Thyroid gland (tissue), 4 donors: ENCODE measurements at regions not wholly inside any gene's neighbourhood (a gene's known extent, or its start where the extent isn't known, plus 50 kb on each side); places are given as distances from the start of the nearest gene placed in this dataset.
A peak's percentile ranks its signal among the peaks of the same experiment; 100 is the strongest.
"Not testable (repeated sequence)": the region's sequence is repeated elsewhere in the genome, so short reads cannot be mapped to it uniquely, and the experiment has no call there.

Experiments
- DNase-seq, 2 donors: peaks; one replicate each; pipeline ENCODE4 v3.0.0-alpha.2; 2019
- H3K27ac ChIP-seq, 3 donors: fragments of 200-600 bp; sonication (generic); 1 replicate in 2 of 3; 2 replicates in 1 of 3; pipeline ENCODE4 v1.5.1; 2016 to 2019; ENCODE audit warnings: mild to moderate bottlenecking in 1 of 3, moderate library complexity in 1 of 3
- H3K27me3 ChIP-seq: fragments of 200-600 bp; sonication (generic); one replicate; pipeline ENCODE4 v1.5.1; 2019
- H3K36me3 ChIP-seq, 2 donors: fragments of 200-600 bp; sonication (generic); one replicate each; pipeline ENCODE4 v1.5.1; 2016 to 2019
- H3K4me1 ChIP-seq, 2 donors: fragments of 200-600 bp; sonication (generic); one replicate each; pipeline ENCODE4 v1.5.1; 2017 to 2019
- H3K4me3 ChIP-seq, 3 donors: fragments of 200-600 bp; sonication (generic); replicated peaks in 1 of 3; 1 replicate in 2 of 3; 2 replicates in 1 of 3; pipeline ENCODE4 v1.5.1; 2016; ENCODE audit warnings: mild to moderate bottlenecking in 1 of 3
- H3K9me3 ChIP-seq: fragments of 200-600 bp; sonication (generic); one replicate; pipeline ENCODE4 v1.5.1; 2017
- CTCF ChIP-seq, 6 experiments: fragments of 200-600 bp in 3 of 6; fragments of 450-650 bp in 3 of 6; sonication (generic) in 3 of 6; IDR thresholded peaks; one replicate each; pipeline ENCODE4 v1.5.1; 2016 to 2019; ENCODE audit warnings: antibody characterized with exemption in 6 of 6, mild to moderate bottlenecking in 2 of 6, inconsistent platforms in 1 of 6, moderate library complexity in 1 of 6
- POLR2A ChIP-seq, 2 donors: fragments of 450-650 bp; IDR thresholded peaks; one replicate each; pipeline ENCODE4 v1.6.1; 2017; ENCODE audit warnings: antibody characterized with exemption in 2 of 2, mild to moderate bottlenecking in 2 of 2, moderate library complexity in 1 of 2
- WGBS, 2 donors: methylation state at CpG; one replicate each; pipeline ENCODE4 v1.1.5; 2017; 5-methylcytosine and 5-hydroxymethylcytosine counted together
- intact Hi-C: fragments of 100-400 bp; cut with DNase I; formaldehyde crosslinking; loops from one replicate; pipeline ENCODE4 v1.15.1; 2023

- DNase-seq, result no peak
- intact Hi-C loops, result no loop called here
- no peaks in the 10 kb centered on the region for H3K36me3 ChIP-seq
Observed at GRCh38 chr9:3647652-3648051, 121.9 kb upstream of the RFX3 start.

DNA sequence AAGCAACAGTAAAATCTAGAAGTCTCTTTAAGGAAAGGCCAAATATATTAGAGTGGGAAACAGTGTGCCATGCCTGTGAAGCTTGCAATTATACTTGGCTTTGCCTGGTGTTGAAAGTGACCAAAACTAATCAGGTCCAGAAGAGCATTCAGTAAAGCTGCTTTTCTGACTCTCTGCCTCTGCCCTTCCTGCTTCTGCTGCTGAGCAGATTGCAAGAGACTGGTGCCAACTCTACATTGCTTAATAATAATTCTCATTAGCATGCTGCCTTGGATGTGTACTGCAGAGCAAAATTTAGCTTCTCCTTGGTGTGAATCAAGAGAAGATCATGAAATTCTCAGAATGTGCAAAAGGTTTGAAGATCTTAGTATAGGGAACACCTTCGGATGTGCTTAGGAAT, 120.4 kb upstream of the RFX3 start:
- intact Hi-C loops, result no loop called here

More at GRCh38 chr9:3647652-3648051, 121.9 kb upstream of the RFX3 start:
- WGBS, 2 donors, result 45 to 57% methylated on average over 1 of the region's 1 CpG
- Histone ChIP-seq H3K9me3 (no peaks in the 10 kb centered on the region), H3K4me3 (no peak overlapping the region), H3K27me3 (no peaks in the 10 kb centered on the region), H3K4me1 (no peaks in the 10 kb centered on the region), H3K27ac (no peak overlapping the region)
- TF ChIP-seq CTCF (IDR thresholded peaks at IDR 0.05) (no peak), POLR2A (IDR thresholded peaks at IDR 0.05) (no peak)

DNA sequence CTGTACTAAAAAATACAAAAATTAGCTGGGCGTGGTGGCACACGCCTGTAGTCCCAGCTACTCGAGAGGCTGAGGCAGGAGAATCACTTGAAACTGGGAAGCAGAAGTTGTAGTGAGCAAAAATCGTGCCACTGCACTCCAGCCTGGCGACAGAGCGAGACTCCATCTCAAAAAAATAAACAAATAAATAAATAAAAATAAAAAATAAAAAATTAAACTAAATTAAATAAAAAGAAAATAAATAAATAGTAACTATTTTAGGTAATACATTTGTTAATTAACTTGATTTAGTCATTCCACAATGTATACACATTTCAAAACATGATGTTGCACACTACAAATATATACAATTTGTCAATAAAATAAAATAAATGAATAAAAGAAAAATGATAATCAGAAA, 116.3 kb upstream of the RFX3 start:
- 94 to 99% methylated on average over 6 of the region's 6 CpGs for WGBS, 2 donors
- DNase-seq, H3K27me3 ChIP-seq, H3K4me3 ChIP-seq, intact Hi-C loops, H3K4me1 ChIP-seq, H3K9me3 ChIP-seq, H3K36me3 ChIP-seq, H3K27ac ChIP-seq: not testable (repeated sequence)

More for the DNA sequence above, 120.4 kb upstream of the RFX3 start:
- Histone ChIP-seq H3K27me3 (no peaks in the 10 kb centered on the region), H3K9me3 (no peaks in the 10 kb centered on the region), H3K27ac (no peak overlapping the region), H3K4me1 (no peaks in the 10 kb centered on the region), H3K36me3 (no peaks in the 10 kb centered on the region), H3K4me3 (no peak overlapping the region)
- 90 to 93% methylated on average over 1 of the region's 1 CpG for WGBS, 2 donors
- TF ChIP-seq CTCF (IDR thresholded peaks at IDR 0.05) (no peak), POLR2A (IDR thresholded peaks at IDR 0.05) (no peak)
- no peak for DNase-seq

GRCh38 chr9:3629495-3629894, 103.7 kb upstream of the RFX3 start:
- no peak for DNase-seq
- Histone ChIP-seq H3K9me3 (no peaks in the 10 kb centered on the region), H3K36me3 (no peaks in the 10 kb centered on the region), H3K4me3 (no peak overlapping the region), H3K4me1 (peaks cover 6 to 14% of the 10 kb centered on the region in 2 donors), H3K27me3 (no peaks in the 10 kb centered on the region), H3K27ac (no peak overlapping the region)
- TF ChIP-seq POLR2A (IDR thresholded peaks at IDR 0.05) (no peak), CTCF (IDR thresholded peaks at IDR 0.05) (no peak)
- intact Hi-C loops, result no loop called here
- 50 to 79% methylated on average over 1 of the region's 1 CpG for WGBS, 2 donors

GRCh38 chr9:3628239-3628638, 102.4 kb upstream of the RFX3 start:
- H3K27me3 ChIP-seq, result no peaks in the 10 kb centered on the region
- H3K9me3 ChIP-seq, result no peaks in the 10 kb centered on the region
- peaks cover 6 to 14% of the 10 kb centered on the region in 2 donors for H3K4me1 ChIP-seq
- H3K4me3 ChIP-seq, result no peak overlapping the region
- peak overlapping the region in 1 of 3 donors; percentile 18 for H3K27ac ChIP-seq
- TF ChIP-seq POLR2A (IDR thresholded peaks at IDR 0.05) (no peak), CTCF (IDR thresholded peaks at IDR 0.05) (no peak)
- no peaks in the 10 kb centered on the region for H3K36me3 ChIP-seq
- peak; percentile 21 to 22 for DNase-seq
- intact Hi-C loops, result no loop called here

GRCh38 chr9:3608011-3608410, 82.2 kb upstream of the RFX3 start:
- intact Hi-C loops, result no loop called here
- no peaks in the 10 kb centered on the region for H3K9me3 ChIP-seq
- DNase-seq, result no peak
- no peaks in the 10 kb centered on the region for H3K4me1 ChIP-seq
- TF ChIP-seq CTCF (IDR thresholded peaks at IDR 0.05), result no peak
- TF ChIP-seq POLR2A (IDR thresholded peaks at IDR 0.05), result no peak
- no peak overlapping the region for H3K4me3 ChIP-seq
- WGBS, 2 donors, result 79 to 88% methylated on average over 5 of the region's 5 CpGs
- no peak overlapping the region for H3K27ac ChIP-seq
- no peaks in the 10 kb centered on the region for H3K36me3 ChIP-seq
- no peaks in the 10 kb centered on the region for H3K27me3 ChIP-seq
